ENCODE measurements at regions not wholly inside any gene's neighbourhood (a gene's known extent, or its start where the extent isn't known, plus 50 kb on each side); places are given as distances from the start of the nearest gene placed in this dataset.

DNA sequence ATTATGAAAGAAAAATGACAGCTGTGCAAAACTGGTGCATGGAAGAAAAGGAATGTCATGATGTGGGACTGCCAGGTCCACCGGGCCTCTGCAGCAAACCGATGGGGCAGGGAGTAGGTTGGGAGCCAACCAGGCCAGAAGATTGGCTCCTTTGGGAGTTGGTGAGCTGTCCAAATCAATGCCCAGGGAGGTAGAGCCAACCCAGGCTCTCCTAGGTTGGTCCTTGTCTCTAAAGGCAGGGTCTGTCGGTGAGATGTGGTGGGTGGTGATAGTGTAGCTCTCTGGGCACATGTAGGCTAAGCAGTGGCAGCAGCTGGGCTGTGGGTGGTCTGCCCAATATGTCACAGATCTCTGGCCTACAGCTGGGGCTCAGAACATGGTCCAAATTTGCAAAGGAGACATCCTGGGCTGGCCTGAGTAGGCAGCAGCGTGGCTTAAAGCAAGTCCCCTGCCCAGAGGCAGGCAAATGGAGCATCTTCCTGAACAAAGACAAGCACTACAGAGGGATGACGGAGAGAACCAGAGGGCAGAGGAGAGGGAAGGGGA, 61.2 kb upstream of the PRDX6 start:
- ChIA-PET POLR2A (ENCODE audit: unreplicated experiment) (no interaction called here), CTCF (no interaction called here)
- no peak overlapping the region for H3K18ac ChIP-seq (ENCODE audit: low read depth, low read length)
- dilution Hi-C loops (cut with HindIII; ENCODE audit: low sequenced_read_pairs, unreplicated experiment): no loop called here
- peaks cover 5% of the 10 kb centered on the region for H3K4me1 ChIP-seq (ENCODE audit: control insufficient read depth, insufficient read depth, low read length)
- no TSS peak for BruUV-seq (replicated peaks)
- no peak overlapping the region for H2BK120ac ChIP-seq (ENCODE audit: low read depth, low read length)
- no peaks in the 10 kb centered on the region for H3K9me3 ChIP-seq (ENCODE audit: control insufficient read depth, insufficient read depth, low read length)
- no peak overlapping the region for H3K4ac ChIP-seq (ENCODE audit: low read depth, low read length)
- no peak overlapping the region for H2BK5ac ChIP-seq (ENCODE audit: low read depth, low read length, poor library complexity, severe bottlenecking)
- no peaks in the 10 kb centered on the region for H4K20me1 ChIP-seq (ENCODE audit: insufficient read depth, low read length)
- TF ChIP-seq MAFK (IDR thresholded peaks at IDR 0.05; ENCODE audit: low read depth, low read length): no peak
- TF ChIP-seq FOS (IDR thresholded peaks at IDR 0.05; ENCODE audit: low read depth, low read length): no peak
- TF ChIP-seq CTCF (conservative IDR thresholded peaks at IDR 0.05; ENCODE audit: low read depth, low read length): no peak
- TF ChIP-seq RFX5 (IDR thresholded peaks at IDR 0.05; ENCODE audit: low read depth, low read length): no peak
- no peak for TF ChIP-seq RCOR1 (IDR thresholded peaks at IDR 0.05; ENCODE audit: insufficient replicate concordance, low read length)
- TF ChIP-seq SMC3 (IDR thresholded peaks at IDR 0.05; ENCODE audit: low read depth, low read length): no peak
- TF ChIP-seq CEBPB (IDR thresholded peaks at IDR 0.05; ENCODE audit: low read depth, low read length): no peak
- no peak for TF ChIP-seq ELK1 (IDR thresholded peaks at IDR 0.05; ENCODE audit: borderline replicate concordance, low read depth, low read length)
- no peak for TF ChIP-seq MXI1 (IDR thresholded peaks at IDR 0.05; ENCODE audit: borderline replicate concordance, low read depth, low read length)
- no peak for TF ChIP-seq CHD1 (IDR thresholded peaks at IDR 0.05; ENCODE audit: low read depth, low read length)
- no peak for TF ChIP-seq RAD21 (IDR thresholded peaks at IDR 0.05; ENCODE audit: low read length)
- TF ChIP-seq BHLHE40 (IDR thresholded peaks at IDR 0.05; ENCODE audit: low read depth, low read length): no peak
- TF ChIP-seq, protein P1, sequence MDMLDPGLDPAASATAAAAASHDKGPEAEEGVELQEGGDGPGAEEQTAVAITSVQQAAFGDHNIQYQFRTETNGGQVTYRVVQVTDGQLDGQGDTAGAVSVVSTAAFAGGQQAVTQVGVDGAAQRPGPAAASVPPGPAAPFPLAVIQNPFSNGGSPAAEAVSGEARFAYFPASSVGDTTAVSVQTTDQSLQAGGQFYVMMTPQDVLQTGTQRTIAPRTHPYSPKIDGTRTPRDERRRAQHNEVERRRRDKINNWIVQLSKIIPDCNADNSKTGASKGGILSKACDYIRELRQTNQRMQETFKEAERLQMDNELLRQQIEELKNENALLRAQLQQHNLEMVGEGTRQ (IDR thresholded peaks at IDR 0.05; ENCODE audit: low read depth, low read length): no peak
- no peak for TF ChIP-seq MAZ (IDR thresholded peaks at IDR 0.05; ENCODE audit: borderline replicate concordance, low read depth, low read length)
- no peak for TF ChIP-seq NFE2L2 (IDR thresholded peaks at IDR 0.05; ENCODE audit: low read depth, low read length)
- TF ChIP-seq POLR2A (IDR thresholded peaks at IDR 0.05; ENCODE audit: low read depth, low read length): no peak
- no peak overlapping the region for H4K5ac ChIP-seq (ENCODE audit: low read depth, low read length)
- no peaks in the 10 kb centered on the region for H3K27me3 ChIP-seq (ENCODE audit: control insufficient read depth, insufficient read depth, low read length)
- no peak overlapping the region for H2AFZ ChIP-seq (replicated peaks; ENCODE audit: low read length, poor library complexity)
- in situ Hi-C loops (cut with MboI; ENCODE audit: low sequenced_read_pairs): loop anchor here (5.0 to 10.0 kb wide), 2 partner anchors 591 to 669 kb away; no protein-coding TSS in a partner anchor
- H3K14ac ChIP-seq (replicated peaks; ENCODE audit: low read depth, low read length): no peak overlapping the region
- intact Hi-C loops (cut with micrococcal nuclease): no loop called here
- no peak overlapping the region for H3K23ac ChIP-seq (ENCODE audit: low read depth, low read length)
- no peak overlapping the region for H4K8ac ChIP-seq (ENCODE audit: low read depth in 2 of 2, low read length in 2 of 2)
- WGBS, 2 experiments (ENCODE audit: extremely low coverage in 2 of 2, insufficient read length in 1 of 2): 100% methylated on average over 2 of the region's 5 CpGs; no CpG with 5 or more reads in 1 of the 2 experiments
- no peak for ATAC-seq (ENCODE audit: low read depth)
- H3K4me2 ChIP-seq (ENCODE audit: low read depth, low read length): no peak overlapping the region
- no peak overlapping the region for H2BK20ac ChIP-seq (ENCODE audit: low read depth, low read length)
- H3K56ac ChIP-seq (ENCODE audit: extremely low read depth, insufficient read depth, low read length): no peak overlapping the region
- peaks cover 4% of the 10 kb centered on the region; the same call in 1 of the 2 replicates for H3K9me1 ChIP-seq (ENCODE audit: insufficient read depth, low read length)
- H3K4me3 ChIP-seq (ENCODE audit: insufficient read depth, low read depth, low read length): no peak overlapping the region
- H3K36me3 ChIP-seq (ENCODE audit: control insufficient read depth, insufficient read depth, low read length): peaks cover 4% of the 10 kb centered on the region; the same call in 1 of the 2 replicates
- H2AK5ac ChIP-seq (ENCODE audit: low read depth, low read length): no peak overlapping the region; the same call in 1 of the 2 replicates
- no peak overlapping the region for H3K9ac ChIP-seq (ENCODE audit: low read depth, low read length)
- H3K27ac ChIP-seq (ENCODE audit: insufficient read depth, low read length): no peak overlapping the region
- no peak for DNase-seq
- H4K91ac ChIP-seq (ENCODE audit: insufficient read depth, low read depth, low read length): no peak overlapping the region
- no peak overlapping the region for H2BK15ac ChIP-seq (ENCODE audit: low read depth, low read length)
- no peak overlapping the region for H2AK9ac ChIP-seq (replicated peaks; ENCODE audit: low read depth, low read length, poor library complexity)
- no peaks in the 10 kb centered on the region for H3K79me1 ChIP-seq (ENCODE audit: low read depth in 1 of 2, low read length in 2 of 2)

All from IMR-90 (cell line).